ENCODE measurements at regions not wholly inside any gene's neighbourhood (a gene's known extent, or its start where the extent isn't known, plus 50 kb on each side); places are given as distances from the start of the nearest gene placed in this dataset.
A peak's percentile ranks its signal among the peaks of the same experiment; 100 is the strongest.

- Histone ChIP-seq H3K27me3 (ENCODE audit: low read length) (no peaks in the 10 kb centered on the region), H3K36me3 (ENCODE audit: insufficient read depth, low read length) (no peaks in the 10 kb centered on the region), H3K4me2 (ENCODE audit: low read depth, low read length, poor library complexity, severe bottlenecking) (peak overlapping the region; percentile 75), H3K9ac (ENCODE audit: low read length) (peak overlapping the region; percentile 60), H3K9me2 (replicated peaks; ENCODE audit: insufficient read depth, low read length) (no peaks in the 10 kb centered on the region; the same call in 1 of the 2 replicates), H3K4me1 (ENCODE audit: low read length) (peaks cover 41% of the 10 kb centered on the region), H2AFZ (ENCODE audit: low read length) (peak overlapping the region; percentile 80), H3K27ac (ENCODE audit: low read length) (peak overlapping the region; percentile 96), H3K79me2 (ENCODE audit: low read length) (no peaks in the 10 kb centered on the region), H3K9me3 (ENCODE audit: low read length) (no peaks in the 10 kb centered on the region), H4K20me1 (ENCODE audit: insufficient read depth, low read depth, low read length) (no peaks in the 10 kb centered on the region), H3K4me3 (ENCODE audit: low read length) (peak overlapping the region; percentile 54)
- DNase-seq, result peak; percentile 88
Measured at GRCh38 chr4:110704748-110705439, 82.0 kb upstream of the PITX2 start.

GRCh38 chr4:110705440-110705782 is 82.5 kb upstream of the PITX2 start:
- H3K4me3 ChIP-seq (ENCODE audit: low read length), result peak overlapping the region; percentile 54
- H3K27ac ChIP-seq (ENCODE audit: low read length), result peak overlapping the region; percentile 96
- no peaks in the 10 kb centered on the region for H3K36me3 ChIP-seq (ENCODE audit: insufficient read depth, low read length)
- peak overlapping the region; percentile 80 for H2AFZ ChIP-seq (ENCODE audit: low read length)
- DNase-seq, result peak; percentile 80
- H3K79me2 ChIP-seq (ENCODE audit: low read length), result no peaks in the 10 kb centered on the region
- peak overlapping the region; percentile 60 for H3K9ac ChIP-seq (ENCODE audit: low read length)
- peaks cover 45% of the 10 kb centered on the region for H3K4me1 ChIP-seq (ENCODE audit: low read length)
- no peaks in the 10 kb centered on the region for H4K20me1 ChIP-seq (ENCODE audit: insufficient read depth, low read depth, low read length)
- no peaks in the 10 kb centered on the region; the same call in 1 of the 2 replicates for H3K9me2 ChIP-seq (replicated peaks; ENCODE audit: insufficient read depth, low read length)
- H3K9me3 ChIP-seq (ENCODE audit: low read length), result no peaks in the 10 kb centered on the region
- no peaks in the 10 kb centered on the region for H3K27me3 ChIP-seq (ENCODE audit: low read length)
- H3K4me2 ChIP-seq (ENCODE audit: low read depth, low read length, poor library complexity, severe bottlenecking), result peak overlapping the region; percentile 75

GRCh38 chr4:110710070-110710469 is 87.2 kb upstream of the PITX2 start:
- Histone ChIP-seq H3K27ac (ENCODE audit: low read length) (no peak overlapping the region), H3K4me1 (ENCODE audit: low read length) (peaks cover 43% of the 10 kb centered on the region), H3K9me2 (replicated peaks; ENCODE audit: insufficient read depth, low read length) (no peaks in the 10 kb centered on the region), H3K36me3 (ENCODE audit: insufficient read depth, low read length) (no peaks in the 10 kb centered on the region), H3K79me2 (ENCODE audit: low read length) (no peaks in the 10 kb centered on the region), H4K20me1 (ENCODE audit: insufficient read depth, low read depth, low read length) (no peaks in the 10 kb centered on the region), H3K9ac (ENCODE audit: low read length) (no peak overlapping the region), H3K4me3 (ENCODE audit: low read length) (no peak overlapping the region), H3K9me3 (ENCODE audit: low read length) (no peaks in the 10 kb centered on the region), H3K27me3 (ENCODE audit: low read length) (no peaks in the 10 kb centered on the region), H3K4me2 (ENCODE audit: low read depth, low read length, poor library complexity, severe bottlenecking) (peak overlapping the region; percentile 15), H2AFZ (ENCODE audit: low read length) (no peak overlapping the region)
- DNase-seq, result no peak

- Histone ChIP-seq H3K27me3 (ENCODE audit: low read length) (no peaks in the 10 kb centered on the region), H3K36me3 (ENCODE audit: insufficient read depth, low read length) (no peaks in the 10 kb centered on the region), H3K9me2 (replicated peaks; ENCODE audit: insufficient read depth, low read length) (0 out of 2 replicates have a peak, but pooled peaks cover 2% of the 10 kb centered on the region), H3K9ac (ENCODE audit: low read length) (no peak overlapping the region), H3K4me1 (ENCODE audit: low read length) (peaks cover 20% of the 10 kb centered on the region), H3K27ac (ENCODE audit: low read length) (no peak overlapping the region), H3K4me3 (ENCODE audit: low read length) (no peak overlapping the region), H3K4me2 (ENCODE audit: low read depth, low read length, poor library complexity, severe bottlenecking) (no peak overlapping the region), H3K79me2 (ENCODE audit: low read length) (no peaks in the 10 kb centered on the region), H3K9me3 (ENCODE audit: low read length) (no peaks in the 10 kb centered on the region), H2AFZ (ENCODE audit: low read length) (no peak overlapping the region), H4K20me1 (ENCODE audit: insufficient read depth, low read depth, low read length) (no peaks in the 10 kb centered on the region)
- no peak for DNase-seq
Measured at GRCh38 chr4:110712486-110712885, 89.6 kb upstream of the PITX2 start.

GRCh38 chr4:110730318-110730717 is 107.4 kb upstream of the PITX2 start:
- DNase-seq, result no peak
- no peak overlapping the region for H2AFZ ChIP-seq (ENCODE audit: low read length)
- no peak overlapping the region for H3K4me2 ChIP-seq (ENCODE audit: low read depth, low read length, poor library complexity, severe bottlenecking)
- H3K36me3 ChIP-seq (ENCODE audit: insufficient read depth, low read length), result no peaks in the 10 kb centered on the region
- H3K4me3 ChIP-seq (ENCODE audit: low read length), result no peak overlapping the region
- no peaks in the 10 kb centered on the region for H4K20me1 ChIP-seq (ENCODE audit: insufficient read depth, low read depth, low read length)
- H3K9me2 ChIP-seq (replicated peaks; ENCODE audit: insufficient read depth, low read length), result no peaks in the 10 kb centered on the region
- H3K9me3 ChIP-seq (ENCODE audit: low read length), result no peaks in the 10 kb centered on the region
- H3K4me1 ChIP-seq (ENCODE audit: low read length), result peaks cover 8% of the 10 kb centered on the region
- no peaks in the 10 kb centered on the region for H3K27me3 ChIP-seq (ENCODE audit: low read length)
- H3K27ac ChIP-seq (ENCODE audit: low read length), result no peak overlapping the region
- no peak overlapping the region for H3K9ac ChIP-seq (ENCODE audit: low read length)
- H3K79me2 ChIP-seq (ENCODE audit: low read length), result no peaks in the 10 kb centered on the region

GRCh38 chr4:110733901-110734300 is 111.0 kb upstream of the PITX2 start:
- no peaks in the 10 kb centered on the region for H3K79me2 ChIP-seq (ENCODE audit: low read length)
- H3K36me3 ChIP-seq (ENCODE audit: insufficient read depth, low read length), result no peaks in the 10 kb centered on the region
- no peaks in the 10 kb centered on the region for H3K9me3 ChIP-seq (ENCODE audit: low read length)
- peaks cover 8% of the 10 kb centered on the region for H3K4me1 ChIP-seq (ENCODE audit: low read length)
- H4K20me1 ChIP-seq (ENCODE audit: insufficient read depth, low read depth, low read length), result no peaks in the 10 kb centered on the region
- H3K27me3 ChIP-seq (ENCODE audit: low read length), result no peaks in the 10 kb centered on the region
- H3K9me2 ChIP-seq (replicated peaks; ENCODE audit: insufficient read depth, low read length), result no peaks in the 10 kb centered on the region
- no peak overlapping the region for H3K27ac ChIP-seq (ENCODE audit: low read length)
- H2AFZ ChIP-seq (ENCODE audit: low read length), result no peak overlapping the region
- H3K9ac ChIP-seq (ENCODE audit: low read length), result no peak overlapping the region
- no peak overlapping the region for H3K4me2 ChIP-seq (ENCODE audit: low read depth, low read length, poor library complexity, severe bottlenecking)
- no peak overlapping the region for H3K4me3 ChIP-seq (ENCODE audit: low read length)
- no peak for DNase-seq

- no peaks in the 10 kb centered on the region for H3K9me3 ChIP-seq (ENCODE audit: low read length)
- H4K20me1 ChIP-seq (ENCODE audit: insufficient read depth, low read depth, low read length), result no peaks in the 10 kb centered on the region
- no peak for DNase-seq
- no peaks in the 10 kb centered on the region for H3K9me2 ChIP-seq (replicated peaks; ENCODE audit: insufficient read depth, low read length)
- H3K4me3 ChIP-seq (ENCODE audit: low read length), result no peak overlapping the region
- no peaks in the 10 kb centered on the region for H3K27me3 ChIP-seq (ENCODE audit: low read length)
- peaks cover 8% of the 10 kb centered on the region for H3K4me1 ChIP-seq (ENCODE audit: low read length)
- no peak overlapping the region for H3K4me2 ChIP-seq (ENCODE audit: low read depth, low read length, poor library complexity, severe bottlenecking)
- no peak overlapping the region for H3K27ac ChIP-seq (ENCODE audit: low read length)
- H2AFZ ChIP-seq (ENCODE audit: low read length), result no peak overlapping the region
- H3K79me2 ChIP-seq (ENCODE audit: low read length), result no peaks in the 10 kb centered on the region
- no peaks in the 10 kb centered on the region for H3K36me3 ChIP-seq (ENCODE audit: insufficient read depth, low read length)
- H3K9ac ChIP-seq (ENCODE audit: low read length), result no peak overlapping the region
Measured at GRCh38 chr4:110735686-110736085, 112.8 kb upstream of the PITX2 start.

- no peaks in the 10 kb centered on the region for H3K9me2 ChIP-seq (replicated peaks; ENCODE audit: insufficient read depth, low read length)
- no peaks in the 10 kb centered on the region for H3K36me3 ChIP-seq (ENCODE audit: insufficient read depth, low read length)
- H3K9me3 ChIP-seq (ENCODE audit: low read length), result no peaks in the 10 kb centered on the region
- no peak overlapping the region for H3K27ac ChIP-seq (ENCODE audit: low read length)
- H3K9ac ChIP-seq (ENCODE audit: low read length), result no peak overlapping the region
- H3K79me2 ChIP-seq (ENCODE audit: low read length), result no peaks in the 10 kb centered on the region
- H3K27me3 ChIP-seq (ENCODE audit: low read length), result no peaks in the 10 kb centered on the region
- H3K4me1 ChIP-seq (ENCODE audit: low read length), result no peaks in the 10 kb centered on the region
- H2AFZ ChIP-seq (ENCODE audit: low read length), result no peak overlapping the region
- no peak for DNase-seq
- H4K20me1 ChIP-seq (ENCODE audit: insufficient read depth, low read depth, low read length), result no peaks in the 10 kb centered on the region
- H3K4me2 ChIP-seq (ENCODE audit: low read depth, low read length, poor library complexity, severe bottlenecking), result no peak overlapping the region
- no peak overlapping the region for H3K4me3 ChIP-seq (ENCODE audit: low read length)
Measured at GRCh38 chr4:110737931-110738330, 115.1 kb upstream of the PITX2 start.

Measured in Karpas-422 (cell line).